GM12864 (cell line): ENCODE measurements at regions not wholly inside any gene's neighbourhood (a gene's known extent, or its start where the extent isn't known, plus 50 kb on each side); places are given as distances from the start of the nearest gene placed in this dataset.

ENCODE experiments used
- DNase-seq: peaks from one replicate; pipeline ENCODE4 v3.0.0-alpha.2; 2011; ENCODE audit warnings: low read depth
- H3K4me3 ChIP-seq: 2 replicates; pipeline ENCODE4 v1.5.1; 2011; ENCODE audit warnings: mild to moderate bottlenecking, low read depth, low read length, control low read depth
- TF ChIP-seq, protein P1 (sequence below): IDR thresholded peaks from 2 replicates; pipeline ENCODE4 v1.5.1; 2011; ENCODE audit warnings: low read depth, mild to moderate bottlenecking, moderate library complexity, low read length, control low read depth, inconsistent platforms; ENCODE audit errors: missing control alignments

DNA sequence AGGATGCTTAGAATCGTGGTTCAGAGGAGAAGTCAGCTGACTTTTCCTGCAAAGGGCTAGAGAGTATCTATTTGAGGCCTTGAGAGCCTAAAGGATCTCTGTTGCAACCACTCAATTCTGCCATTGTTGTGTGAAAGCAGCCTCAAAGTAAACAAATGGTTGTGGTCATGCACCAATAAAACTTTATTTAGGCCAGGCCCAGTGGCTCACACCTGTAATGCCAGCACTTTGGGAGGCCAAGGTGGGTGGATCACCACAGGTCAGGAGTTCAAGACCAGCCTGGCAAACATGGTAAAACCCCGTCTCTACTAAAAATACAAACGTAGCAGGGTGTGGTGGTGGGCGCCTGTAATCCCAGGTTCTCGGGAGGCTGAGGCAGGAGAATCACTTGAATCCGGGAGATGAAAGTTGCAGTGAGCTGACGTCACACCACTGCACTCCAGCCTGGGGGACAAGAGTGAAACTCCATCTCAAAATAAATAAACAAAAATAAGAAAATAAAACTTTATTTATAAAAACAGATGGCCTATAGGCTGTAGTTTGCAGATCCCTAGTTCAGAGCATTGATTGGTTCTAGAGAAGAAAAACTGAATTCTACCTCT lies 135.9 kb upstream of the KLF4 start:
- TF ChIP-seq, protein P1, sequence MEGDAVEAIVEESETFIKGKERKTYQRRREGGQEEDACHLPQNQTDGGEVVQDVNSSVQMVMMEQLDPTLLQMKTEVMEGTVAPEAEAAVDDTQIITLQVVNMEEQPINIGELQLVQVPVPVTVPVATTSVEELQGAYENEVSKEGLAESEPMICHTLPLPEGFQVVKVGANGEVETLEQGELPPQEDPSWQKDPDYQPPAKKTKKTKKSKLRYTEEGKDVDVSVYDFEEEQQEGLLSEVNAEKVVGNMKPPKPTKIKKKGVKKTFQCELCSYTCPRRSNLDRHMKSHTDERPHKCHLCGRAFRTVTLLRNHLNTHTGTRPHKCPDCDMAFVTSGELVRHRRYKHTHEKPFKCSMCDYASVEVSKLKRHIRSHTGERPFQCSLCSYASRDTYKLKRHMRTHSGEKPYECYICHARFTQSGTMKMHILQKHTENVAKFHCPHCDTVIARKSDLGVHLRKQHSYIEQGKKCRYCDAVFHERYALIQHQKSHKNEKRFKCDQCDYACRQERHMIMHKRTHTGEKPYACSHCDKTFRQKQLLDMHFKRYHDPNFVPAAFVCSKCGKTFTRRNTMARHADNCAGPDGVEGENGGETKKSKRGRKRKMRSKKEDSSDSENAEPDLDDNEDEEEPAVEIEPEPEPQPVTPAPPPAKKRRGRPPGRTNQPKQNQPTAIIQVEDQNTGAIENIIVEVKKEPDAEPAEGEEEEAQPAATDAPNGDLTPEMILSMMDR, result no peak
- H3K4me3 ChIP-seq, result no peak overlapping the region
- DNase-seq, result no peak

DNA sequence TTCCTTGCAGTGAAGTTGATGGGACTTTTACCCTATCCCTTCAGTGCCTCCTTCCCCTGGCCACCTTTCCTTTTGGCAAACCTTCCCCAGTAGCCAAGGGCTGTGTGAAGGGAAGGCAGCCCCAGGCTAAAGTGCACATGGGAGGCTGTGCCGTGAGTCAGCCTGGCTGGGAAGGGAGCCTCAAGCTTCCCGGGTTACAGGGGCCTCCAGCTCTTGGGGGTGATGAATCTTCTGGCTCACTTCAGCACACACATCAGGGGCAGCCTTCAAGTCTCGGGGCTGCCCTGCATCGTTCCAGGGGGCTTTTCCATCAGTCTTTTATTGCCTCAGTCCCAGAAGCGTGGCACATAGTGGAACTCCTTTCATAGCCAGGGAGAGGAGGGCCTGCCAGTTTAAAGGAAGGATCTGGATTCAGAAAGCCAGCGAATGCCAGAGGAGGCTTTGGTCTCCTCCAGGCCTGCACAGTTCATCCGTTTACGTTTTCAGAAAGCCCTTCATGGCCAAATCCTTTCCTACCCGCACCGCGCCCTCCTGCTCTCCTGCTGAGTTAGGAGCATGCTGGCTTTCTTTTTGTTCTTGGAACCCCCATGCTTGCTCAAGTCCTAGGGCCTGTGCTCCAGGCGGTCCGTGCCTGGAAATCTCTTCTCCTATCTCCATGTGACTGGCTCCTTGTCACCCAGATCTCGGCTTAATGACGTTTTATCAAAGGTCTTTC lies 134.8 kb upstream of the KLF4 start:
- no peak for DNase-seq
- H3K4me3 ChIP-seq, result no peak overlapping the region
- TF ChIP-seq, protein P1, result no peak

DNA sequence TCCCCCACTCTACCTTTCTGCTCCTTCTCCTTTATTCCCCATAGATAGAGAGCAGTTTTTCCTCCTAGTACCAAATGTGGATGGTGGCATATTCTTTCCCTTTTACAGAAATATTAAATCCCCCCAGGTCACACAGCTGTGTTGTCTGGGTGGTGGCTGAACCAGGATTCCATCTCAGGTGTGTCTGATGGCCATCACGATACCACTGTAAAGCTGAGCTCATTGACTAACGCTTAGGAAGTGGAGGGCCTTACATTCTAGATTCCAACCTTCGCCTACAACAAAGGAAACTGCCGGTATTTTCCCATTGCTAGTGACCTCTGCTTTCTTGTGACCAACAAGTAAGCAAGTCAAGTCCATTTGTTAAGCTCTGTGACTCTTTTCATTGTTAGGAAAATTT lies 131.9 kb upstream of the KLF4 start:
- H3K4me3 ChIP-seq, result no peak overlapping the region
- DNase-seq, result no peak
- TF ChIP-seq, protein P1, result no peak

GRCh38 chr9:107620801-107621200 lies 131.2 kb upstream of the KLF4 start:
- no peak overlapping the region for H3K4me3 ChIP-seq
- TF ChIP-seq, protein P1, result no peak
- DNase-seq, result no peak

GRCh38 chr9:107620236-107620635 lies 130.7 kb upstream of the KLF4 start:
- TF ChIP-seq, protein P1, result no peak
- H3K4me3 ChIP-seq, result no peak overlapping the region
- no peak for DNase-seq

DNA sequence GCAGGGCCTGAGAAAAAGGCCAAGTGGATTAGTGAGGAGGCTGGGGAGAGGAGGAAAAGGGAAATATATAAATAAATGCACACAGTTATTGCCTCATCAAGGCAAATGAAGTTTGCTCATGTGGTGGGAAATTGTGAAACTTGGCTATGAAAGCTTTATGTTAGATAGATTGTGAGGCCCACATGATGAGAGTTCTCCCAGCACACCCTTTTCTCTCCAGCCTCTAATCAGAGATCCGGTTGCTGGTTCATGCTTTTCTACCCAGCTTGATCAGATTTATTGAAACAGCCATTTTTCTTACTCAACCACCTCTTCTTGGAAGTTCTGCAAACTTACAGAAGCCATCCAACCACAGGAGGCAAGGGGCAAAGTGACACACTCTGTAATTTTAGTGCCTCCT lies 125.8 kb upstream of the KLF4 start:
- no peak for DNase-seq
- TF ChIP-seq, protein P1, result no peak
- no peak overlapping the region for H3K4me3 ChIP-seq

- no peak for DNase-seq
- H3K4me3 ChIP-seq, result no peak overlapping the region
- TF ChIP-seq, protein P1, result no peak
These were observed 125.2 kb upstream of the KLF4 start for GRCh38 chr9:107614765-107615164.
